K562 (cell line): ENCODE measurements at regions not wholly inside any gene's neighbourhood (a gene's known extent, or its start where the extent isn't known, plus 50 kb on each side); places are given as distances from the start of the nearest gene placed in this dataset.

Source experiments
- ATF7 ChIP-seq: fragments of 450-650 bp; IDR thresholded peaks from 2 replicates; pipeline ENCODE4 v1.7.1; 2014; ENCODE audit warnings: mild to moderate bottlenecking, moderate library complexity
- CBX3 ChIP-seq, 2 experiments: IDR thresholded peaks; 1 replicate in 1 of 2; 2 replicates in 1 of 2; pipeline ENCODE4 v1.6.1; 2012; ENCODE audit warnings: inconsistent platforms in 2 of 2, low read length in 2 of 2, borderline replicate concordance in 1 of 2, control low read depth in 1 of 2
- HEY1 ChIP-seq: fragments of 250-450 bp; sonication (Bioruptor Pico); IDR thresholded peaks from 2 replicates; pipeline ENCODE4 v1.5.0; 2020; ENCODE audit warnings: mild to moderate bottlenecking, moderate library complexity, borderline replicate concordance
- HOXB6 ChIP-seq: fragments of 250-450 bp; sonication (Bioruptor Pico); IDR thresholded peaks from 2 replicates; pipeline ENCODE4 v1.5.1; 2022; ENCODE audit warnings: mild to moderate bottlenecking, borderline replicate concordance
- MEIS2 ChIP-seq: fragments of 450-650 bp; IDR thresholded peaks from 2 replicates; pipeline ENCODE4 v1.6.1; 2014; ENCODE audit warnings: mild to moderate bottlenecking; ENCODE audit not compliant: partially characterized antibody
- MTA3 ChIP-seq: fragments of 450-650 bp; formaldehyde crosslinking; IDR thresholded peaks from 2 replicates; pipeline ENCODE4 v1.6.1; 2017; ENCODE audit warnings: mild to moderate bottlenecking, borderline replicate concordance
- NCOA1 ChIP-seq: fragments of 450-650 bp; IDR thresholded peaks from 2 replicates; pipeline ENCODE4 v1.6.1; 2016; ENCODE audit warnings: low read depth
- PYGO2 ChIP-seq: fragments of 450-650 bp; IDR thresholded peaks from 2 replicates; pipeline ENCODE4 v1.6.1; 2016; ENCODE audit warnings: mild to moderate bottlenecking, missing genetic modification characterization, moderate library complexity, missing compliant biosample characterization
- RFX5 ChIP-seq: IDR thresholded peaks from 2 replicates; pipeline ENCODE4 v1.6.1; 2011; ENCODE audit warnings: low read depth, mild to moderate bottlenecking, improper control_type of control experiment, low read length
- SMARCA4 ChIP-seq: fragments of 450-650 bp; IDR thresholded peaks from 2 replicates; pipeline ENCODE4 v1.6.1; 2016
- SREBF2 ChIP-seq: sonication (generic); formaldehyde crosslinking; IDR thresholded peaks from 2 replicates; pipeline ENCODE4 v1.4.0; 2020; ENCODE audit warnings: mild to moderate bottlenecking, missing genetic modification reagents
- SUPT5H ChIP-seq: fragments of 450-650 bp; IDR thresholded peaks from 2 replicates; pipeline ENCODE4 v1.6.1; 2016
- ZNF24 ChIP-seq: fragments of 450-650 bp; IDR thresholded peaks from 2 replicates; pipeline ENCODE4 v1.6.1; 2016
- ZNF347 ChIP-seq: fragments of 450-650 bp; formaldehyde crosslinking; IDR thresholded peaks from 2 replicates; pipeline ENCODE4 v1.4.0; 2020; ENCODE audit warnings: low read depth, mild to moderate bottlenecking, moderate library complexity
- TF ChIP-seq, protein P1 (sequence below), 2 experiments: fragments of 450-650 bp; IDR thresholded peaks; 2 replicates each; pipeline ENCODE4 v1.6.1; 2018; ENCODE audit warnings: mild to moderate bottlenecking in 2 of 2, low read depth in 1 of 2; ENCODE audit not compliant: partially characterized antibody in 2 of 2
- TF ChIP-seq, protein P2 (sequence below): fragments of 450-650 bp; IDR thresholded peaks from 2 replicates; pipeline ENCODE4 v1.6.1; 2017; ENCODE audit warnings: antibody characterized with exemption, mild to moderate bottlenecking
- TF ChIP-seq, protein P3 (sequence below): fragments of 250-450 bp; sonication (Bioruptor Pico); IDR thresholded peaks from 2 replicates; pipeline ENCODE4 v1.5.0; 2021; ENCODE audit warnings: mild to moderate bottlenecking, moderate library complexity

DNA sequence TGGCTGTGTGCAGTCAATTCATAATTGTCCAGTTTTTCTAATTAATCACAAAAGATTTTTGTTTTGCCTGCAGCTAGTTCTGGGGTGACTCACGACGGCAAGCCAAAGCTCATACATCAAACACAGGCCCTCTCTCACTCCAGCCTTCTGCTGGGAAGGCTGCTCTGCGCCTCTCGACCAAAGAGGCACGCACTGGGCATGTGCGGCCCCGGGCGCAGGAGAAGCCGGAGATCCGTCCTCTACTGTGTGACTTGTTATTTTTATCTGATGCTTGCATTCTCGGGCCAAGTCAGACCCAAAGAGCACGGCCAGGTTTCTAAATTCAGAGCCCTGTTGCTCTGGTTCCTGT lies 98.5 kb downstream of the TFAP2A start (continued):
- TF ChIP-seq, protein P1, sequence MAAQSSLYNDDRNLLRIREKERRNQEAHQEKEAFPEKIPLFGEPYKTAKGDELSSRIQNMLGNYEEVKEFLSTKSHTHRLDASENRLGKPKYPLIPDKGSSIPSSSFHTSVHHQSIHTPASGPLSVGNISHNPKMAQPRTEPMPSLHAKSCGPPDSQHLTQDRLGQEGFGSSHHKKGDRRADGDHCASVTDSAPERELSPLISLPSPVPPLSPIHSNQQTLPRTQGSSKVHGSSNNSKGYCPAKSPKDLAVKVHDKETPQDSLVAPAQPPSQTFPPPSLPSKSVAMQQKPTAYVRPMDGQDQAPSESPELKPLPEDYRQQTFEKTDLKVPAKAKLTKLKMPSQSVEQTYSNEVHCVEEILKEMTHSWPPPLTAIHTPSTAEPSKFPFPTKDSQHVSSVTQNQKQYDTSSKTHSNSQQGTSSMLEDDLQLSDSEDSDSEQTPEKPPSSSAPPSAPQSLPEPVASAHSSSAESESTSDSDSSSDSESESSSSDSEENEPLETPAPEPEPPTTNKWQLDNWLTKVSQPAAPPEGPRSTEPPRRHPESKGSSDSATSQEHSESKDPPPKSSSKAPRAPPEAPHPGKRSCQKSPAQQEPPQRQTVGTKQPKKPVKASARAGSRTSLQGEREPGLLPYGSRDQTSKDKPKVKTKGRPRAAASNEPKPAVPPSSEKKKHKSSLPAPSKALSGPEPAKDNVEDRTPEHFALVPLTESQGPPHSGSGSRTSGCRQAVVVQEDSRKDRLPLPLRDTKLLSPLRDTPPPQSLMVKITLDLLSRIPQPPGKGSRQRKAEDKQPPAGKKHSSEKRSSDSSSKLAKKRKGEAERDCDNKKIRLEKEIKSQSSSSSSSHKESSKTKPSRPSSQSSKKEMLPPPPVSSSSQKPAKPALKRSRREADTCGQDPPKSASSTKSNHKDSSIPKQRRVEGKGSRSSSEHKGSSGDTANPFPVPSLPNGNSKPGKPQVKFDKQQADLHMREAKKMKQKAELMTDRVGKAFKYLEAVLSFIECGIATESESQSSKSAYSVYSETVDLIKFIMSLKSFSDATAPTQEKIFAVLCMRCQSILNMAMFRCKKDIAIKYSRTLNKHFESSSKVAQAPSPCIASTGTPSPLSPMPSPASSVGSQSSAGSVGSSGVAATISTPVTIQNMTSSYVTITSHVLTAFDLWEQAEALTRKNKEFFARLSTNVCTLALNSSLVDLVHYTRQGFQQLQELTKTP (IDR thresholded peaks at IDR 0.05; ENCODE audit: low read depth in 1 of 2, partially characterized antibody in 2 of 2): peak in 1 of 2 experiments; percentile 7
- TF ChIP-seq ZNF347 (CRISPR knock-in tag) (no peak), MEIS2 (peak; percentile 73), NCOA1 (no peak), SREBF2 (CRISPR knock-in tag) (no peak), RFX5 (no peak), MTA3 (0 out of 2 replicates have a peak, but pooled peaks have one; percentile 47), HOXB6 (no peak), SMARCA4 (peak; percentile 33; the same call in 1 of the 2 replicates), SUPT5H (no peak), CBX3 (IDR thresholded peaks at IDR 0.05; ENCODE audit: borderline replicate concordance in 1 of 2, low read length in 2 of 2) (peak in 1 of 2 experiments; percentile 44; a peak in 1 of 3 replicates), ZNF24 (peak; percentile 30; the same call in 1 of the 2 replicates), ATF7 (peak; percentile 35; the same call in 1 of the 2 replicates), HEY1 (CRISPR knock-in tag) (no peak), PYGO2 (tag) (no peak)
- TF ChIP-seq, protein P2, sequence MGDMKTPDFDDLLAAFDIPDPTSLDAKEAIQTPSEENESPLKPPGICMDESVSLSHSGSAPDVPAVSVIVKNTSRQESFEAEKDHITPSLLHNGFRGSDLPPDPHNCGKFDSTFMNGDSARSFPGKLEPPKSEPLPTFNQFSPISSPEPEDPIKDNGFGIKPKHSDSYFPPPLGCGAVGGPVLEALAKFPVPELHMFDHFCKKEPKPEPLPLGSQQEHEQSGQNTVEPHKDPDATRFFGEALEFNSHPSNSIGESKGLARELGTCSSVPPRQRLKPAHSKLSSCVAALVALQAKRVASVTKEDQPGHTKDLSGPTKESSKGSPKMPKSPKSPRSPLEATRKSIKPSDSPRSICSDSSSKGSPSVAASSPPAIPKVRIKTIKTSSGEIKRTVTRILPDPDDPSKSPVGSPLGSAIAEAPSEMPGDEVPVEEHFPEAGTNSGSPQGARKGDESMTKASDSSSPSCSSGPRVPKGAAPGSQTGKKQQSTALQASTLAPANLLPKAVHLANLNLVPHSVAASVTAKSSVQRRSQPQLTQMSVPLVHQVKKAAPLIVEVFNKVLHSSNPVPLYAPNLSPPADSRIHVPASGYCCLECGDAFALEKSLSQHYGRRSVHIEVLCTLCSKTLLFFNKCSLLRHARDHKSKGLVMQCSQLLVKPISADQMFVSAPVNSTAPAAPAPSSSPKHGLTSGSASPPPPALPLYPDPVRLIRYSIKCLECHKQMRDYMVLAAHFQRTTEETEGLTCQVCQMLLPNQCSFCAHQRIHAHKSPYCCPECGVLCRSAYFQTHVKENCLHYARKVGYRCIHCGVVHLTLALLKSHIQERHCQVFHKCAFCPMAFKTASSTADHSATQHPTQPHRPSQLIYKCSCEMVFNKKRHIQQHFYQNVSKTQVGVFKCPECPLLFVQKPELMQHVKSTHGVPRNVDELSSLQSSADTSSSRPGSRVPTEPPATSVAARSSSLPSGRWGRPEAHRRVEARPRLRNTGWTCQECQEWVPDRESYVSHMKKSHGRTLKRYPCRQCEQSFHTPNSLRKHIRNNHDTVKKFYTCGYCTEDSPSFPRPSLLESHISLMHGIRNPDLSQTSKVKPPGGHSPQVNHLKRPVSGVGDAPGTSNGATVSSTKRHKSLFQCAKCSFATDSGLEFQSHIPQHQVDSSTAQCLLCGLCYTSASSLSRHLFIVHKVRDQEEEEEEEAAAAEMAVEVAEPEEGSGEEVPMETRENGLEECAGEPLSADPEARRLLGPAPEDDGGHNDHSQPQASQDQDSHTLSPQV: peak; percentile 79; the same call in 1 of the 2 replicates
- TF ChIP-seq, protein P3, sequence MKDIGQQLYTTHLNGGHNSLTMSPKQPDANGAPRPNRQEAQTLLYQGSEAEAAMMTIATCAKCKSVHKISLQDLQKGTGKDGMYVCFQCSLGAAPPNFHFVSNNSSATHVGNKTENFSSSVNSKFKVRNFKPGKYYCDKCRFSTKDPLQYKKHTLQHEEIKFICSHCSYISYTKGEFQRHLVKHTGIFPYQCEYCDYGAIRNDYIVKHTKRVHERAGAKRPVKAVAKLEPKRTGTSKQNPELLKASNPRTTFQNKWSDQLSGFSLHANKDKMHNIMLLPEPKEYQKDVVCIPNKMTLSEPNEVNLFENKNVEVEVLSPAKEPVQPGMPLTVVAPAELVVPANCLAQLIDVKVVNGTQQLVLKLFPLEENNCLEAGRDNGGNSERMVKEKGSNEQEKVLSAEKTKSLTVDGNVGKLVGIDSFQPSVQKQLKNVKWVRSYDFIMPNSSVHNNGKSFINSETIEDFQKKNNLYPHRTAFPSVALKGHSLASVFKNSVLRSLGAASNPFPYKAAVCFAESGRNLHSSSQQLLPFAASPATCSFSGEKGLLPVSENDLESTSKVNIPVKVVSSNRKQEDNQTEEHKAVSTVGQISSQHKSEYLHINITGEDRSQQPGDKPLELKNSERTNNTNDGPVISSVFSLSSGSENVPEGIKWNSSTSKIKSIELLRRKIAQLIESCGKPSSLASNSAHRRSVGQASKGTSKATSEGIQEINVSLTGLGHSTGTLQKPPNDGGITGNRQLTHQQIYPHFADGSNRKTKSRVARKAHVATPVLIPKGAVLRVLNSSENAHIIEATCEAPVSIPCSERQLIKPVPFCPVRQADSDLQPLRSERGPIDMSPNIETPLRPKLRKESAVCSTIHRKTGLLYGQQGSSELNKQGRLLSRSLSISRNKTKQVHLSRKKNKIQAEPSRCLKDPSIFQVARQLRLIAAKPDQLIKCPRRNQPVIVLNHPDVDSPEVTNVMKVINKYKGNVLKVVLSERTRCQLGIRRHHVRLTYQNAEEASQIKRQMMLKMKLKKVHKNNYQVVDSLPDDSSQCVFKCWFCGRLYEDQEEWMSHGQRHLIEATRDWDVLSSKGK (CRISPR knock-in tag): no peak
